Left lung (tissue), 4 donors: ENCODE measurements at regions not wholly inside any gene's neighbourhood (a gene's known extent, or its start where the extent isn't known, plus 50 kb on each side); places are given as distances from the start of the nearest gene placed in this dataset.

Experiments
- ATAC-seq: fragments of 200-7000 bp; cut with Tn5 transposase; one replicate; pipeline ENCODE4 v1.9.1; 2020; ENCODE audit warnings: moderate library complexity
- DNase-seq, 4 donors: peaks; one replicate each; pipeline ENCODE4 v3.0.0-alpha.2; 2013 to 2020
- H3K27ac ChIP-seq, 2 donors: fragments of 200-600 bp; sonication (generic) in 1 of 2; one replicate each; pipeline versions ENCODE4 v1.5.0 to v1.8.0; 2020 to 2021
- H3K27me3 ChIP-seq, 2 donors: fragments of 200-600 bp; sonication (generic) in 1 of 2; one replicate each; pipeline versions ENCODE4 v1.5.0 to v1.8.0; 2020 to 2021
- H3K36me3 ChIP-seq, 2 donors: fragments of 200-600 bp; sonication (generic) in 1 of 2; one replicate each; pipeline versions ENCODE4 v1.5.0 to v1.8.0; 2020 to 2021
- H3K4me1 ChIP-seq, 2 donors: fragments of 200-600 bp; one replicate each; pipeline ENCODE4 v1.8.0; 2021
- H3K4me3 ChIP-seq, 2 donors: fragments of 200-600 bp; sonication (generic) in 1 of 2; one replicate each; pipeline versions ENCODE4 v1.5.0 to v1.8.0; 2020 to 2021; ENCODE audit warnings: mild to moderate bottlenecking in 1 of 2
- H3K9me3 ChIP-seq, 2 donors: fragments of 200-600 bp; sonication (generic) in 1 of 2; one replicate each; pipeline versions ENCODE4 v1.5.0 to v1.8.0; 2020 to 2021
- CTCF ChIP-seq, 2 donors: fragments of 200-600 bp; sonication (generic) in 1 of 2; IDR thresholded peaks; one replicate each; pipeline versions ENCODE4 v1.5.0 to v1.8.0; 2021; ENCODE audit warnings: antibody characterized with exemption in 2 of 2
- intact Hi-C, 2 donors: fragments of 100-400 bp; cut with DNase I; formaldehyde crosslinking; loops; one replicate each; pipeline versions ENCODE4 v1.11.2 to v1.14.2; 2022
- donor health status: DM: no; HTN: yes; CAD: no.
- donor health status: DM: no; HTN: no; CAD: no.

DNA sequence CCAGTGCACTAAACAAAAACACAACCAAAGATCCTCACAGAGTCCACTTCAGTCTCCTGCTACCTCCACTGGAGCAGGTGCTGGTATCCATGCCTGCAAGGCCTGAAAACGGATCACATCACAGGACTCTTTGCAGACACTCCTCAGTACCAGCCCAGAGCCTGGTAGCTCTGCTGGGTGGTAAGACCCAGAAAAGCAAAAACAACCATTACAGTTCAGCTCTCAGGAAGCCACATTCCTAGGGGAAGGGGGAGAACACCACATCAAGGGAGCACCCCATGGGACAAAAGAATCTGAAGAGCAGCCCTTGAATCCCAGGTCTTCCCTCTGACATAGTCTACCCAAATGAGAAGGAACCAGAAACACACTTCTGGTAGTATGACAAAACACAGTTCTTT is 52.5 kb upstream of the PFN2 start:
- DNase-seq (no peak), ATAC-seq (no peak)
- intact Hi-C loops = no loop called here

DNA sequence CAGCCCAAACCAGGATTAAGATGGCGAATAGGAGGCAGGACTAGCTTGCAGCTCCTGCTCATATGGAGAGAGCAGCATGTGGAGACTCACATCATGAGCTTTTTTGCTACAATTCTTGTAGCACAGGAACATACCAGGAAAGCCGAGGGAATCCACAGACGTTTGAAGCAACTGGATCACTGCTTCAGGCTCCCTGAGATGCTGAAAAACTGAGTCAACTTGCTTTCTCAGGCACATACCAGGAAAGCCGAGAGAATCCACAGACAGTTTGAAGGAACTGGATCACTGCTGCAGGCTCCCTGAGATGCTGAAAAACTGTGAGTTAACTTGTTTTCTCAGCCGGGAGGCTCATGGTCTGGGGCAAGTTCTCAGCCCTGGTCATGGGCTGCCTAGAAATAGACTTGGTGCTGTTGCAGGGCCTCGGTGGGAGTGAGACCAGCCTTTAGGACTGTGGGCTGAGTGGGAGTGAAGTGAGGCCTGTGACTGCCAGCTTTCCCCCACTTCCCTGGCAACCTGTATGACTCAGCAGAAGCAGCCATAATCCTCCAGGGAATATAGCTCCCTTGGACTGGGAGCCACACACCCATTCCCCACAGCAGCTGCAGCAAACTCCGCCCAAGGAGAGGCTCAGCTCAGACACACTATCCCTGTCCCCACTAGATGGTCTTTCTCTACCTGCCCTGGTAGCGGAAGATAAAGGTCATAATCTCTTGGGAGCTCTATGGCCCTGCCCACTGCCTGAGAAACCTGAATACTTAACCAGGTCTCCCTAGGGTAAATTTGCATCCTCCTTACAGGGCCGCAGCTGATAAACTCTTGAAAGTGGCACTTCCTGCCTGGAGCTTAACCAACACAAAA is 51.9 kb upstream of the PFN2 start:
- intact Hi-C loops = no loop called here
- Histone ChIP-seq H3K36me3 (no peaks in the 10 kb centered on the region), H3K4me1 (no peaks in the 10 kb centered on the region), H3K4me3 (no peak overlapping the region), H3K9me3 (peaks cover 0 to 32% of the 10 kb centered on the region in 2 donors), H3K27me3 (no peaks in the 10 kb centered on the region), H3K27ac (no peak overlapping the region)
- TF ChIP-seq CTCF (IDR thresholded peaks at IDR 0.05) = no peak
- DNase-seq (no peak), ATAC-seq (no peak)

More for the DNA sequence above, 52.5 kb upstream of the PFN2 start:
- TF ChIP-seq CTCF (IDR thresholded peaks at IDR 0.05) = no peak
- no peak overlapping the region for H3K4me3 ChIP-seq
- no peaks in the 10 kb centered on the region for H3K27me3 ChIP-seq
- H3K4me1 ChIP-seq = no peaks in the 10 kb centered on the region
- peaks cover 0 to 34% of the 10 kb centered on the region in 2 donors for H3K9me3 ChIP-seq
- no peaks in the 10 kb centered on the region for H3K36me3 ChIP-seq
- no peak overlapping the region for H3K27ac ChIP-seq

- H3K4me3 ChIP-seq = no peak overlapping the region
- TF ChIP-seq CTCF (IDR thresholded peaks at IDR 0.05) = no peak
- no peaks in the 10 kb centered on the region for H3K4me1 ChIP-seq
- intact Hi-C loops = no loop called here
- H3K36me3 ChIP-seq = no peaks in the 10 kb centered on the region
- H3K9me3 ChIP-seq = peaks cover 0 to 20% of the 10 kb centered on the region in 2 donors
- no peak for ATAC-seq
- no peak for DNase-seq
- no peak overlapping the region for H3K27ac ChIP-seq
- H3K27me3 ChIP-seq = no peaks in the 10 kb centered on the region
Measured at GRCh38 chr3:150020527-150020926, 49.8 kb upstream of the PFN2 start.
